H1 (cell line): ENCODE measurements at regions not wholly inside any gene's neighbourhood (a gene's known extent, or its start where the extent isn't known, plus 50 kb on each side); places are given as distances from the start of the nearest gene placed in this dataset.

Source experiments
- TAF7 ChIP-seq: optimal IDR thresholded peaks from 2 replicates; pipeline ENCODE3; 2011; ENCODE audit warnings: low read depth, mild to moderate bottlenecking, inconsistent platforms, low read length, moderate library complexity, borderline replicate concordance
- YY1 ChIP-seq: IDR thresholded peaks from 2 replicates; pipeline ENCODE4 v1.6.1; 2011; ENCODE audit warnings: low read depth, mild to moderate bottlenecking, low read length
- TF ChIP-seq, protein P1 (sequence below), 3 experiments: IDR thresholded peaks; 1 replicate in 2 of 3; 2 replicates in 1 of 3; pipeline versions ENCODE4 v1.5.1 to v1.6.1; 2011; ENCODE audit warnings: low read length in 3 of 3, mild to moderate bottlenecking in 3 of 3, inconsistent platforms in 2 of 3, low read depth in 1 of 3, moderate library complexity in 1 of 3; ENCODE audit not compliant: insufficient read depth in 1 of 3; ENCODE audit errors: control extremely low read depth in 1 of 3

DNA sequence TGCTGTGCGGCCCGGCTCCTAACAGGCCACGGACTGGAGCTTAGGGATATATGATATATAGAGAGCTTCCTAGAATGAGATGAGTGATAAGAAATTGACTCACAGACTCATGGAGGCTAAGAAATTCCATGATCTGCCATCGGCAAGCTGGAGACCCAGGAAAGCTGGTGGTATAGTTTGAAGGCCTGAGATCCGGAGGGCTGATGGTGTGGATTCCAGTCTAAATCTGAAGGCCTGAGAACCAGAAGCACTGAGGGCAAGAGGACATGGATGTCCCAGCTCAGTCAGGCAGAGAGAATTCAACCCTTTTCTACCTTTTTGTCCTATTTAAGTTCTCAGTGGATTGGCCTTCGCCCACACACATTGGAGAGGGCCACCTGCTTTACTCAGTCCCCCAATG is 564.8 kb downstream of the TBC1D22A start:
- no peak for TF ChIP-seq YY1
- TF ChIP-seq, protein P1, sequence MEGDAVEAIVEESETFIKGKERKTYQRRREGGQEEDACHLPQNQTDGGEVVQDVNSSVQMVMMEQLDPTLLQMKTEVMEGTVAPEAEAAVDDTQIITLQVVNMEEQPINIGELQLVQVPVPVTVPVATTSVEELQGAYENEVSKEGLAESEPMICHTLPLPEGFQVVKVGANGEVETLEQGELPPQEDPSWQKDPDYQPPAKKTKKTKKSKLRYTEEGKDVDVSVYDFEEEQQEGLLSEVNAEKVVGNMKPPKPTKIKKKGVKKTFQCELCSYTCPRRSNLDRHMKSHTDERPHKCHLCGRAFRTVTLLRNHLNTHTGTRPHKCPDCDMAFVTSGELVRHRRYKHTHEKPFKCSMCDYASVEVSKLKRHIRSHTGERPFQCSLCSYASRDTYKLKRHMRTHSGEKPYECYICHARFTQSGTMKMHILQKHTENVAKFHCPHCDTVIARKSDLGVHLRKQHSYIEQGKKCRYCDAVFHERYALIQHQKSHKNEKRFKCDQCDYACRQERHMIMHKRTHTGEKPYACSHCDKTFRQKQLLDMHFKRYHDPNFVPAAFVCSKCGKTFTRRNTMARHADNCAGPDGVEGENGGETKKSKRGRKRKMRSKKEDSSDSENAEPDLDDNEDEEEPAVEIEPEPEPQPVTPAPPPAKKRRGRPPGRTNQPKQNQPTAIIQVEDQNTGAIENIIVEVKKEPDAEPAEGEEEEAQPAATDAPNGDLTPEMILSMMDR (IDR thresholded peaks at IDR 0.05; ENCODE audit: control extremely low read depth in 1 of 3, insufficient read depth in 1 of 3, low read depth in 1 of 3, low read length in 3 of 3), result no peak
- TF ChIP-seq TAF7, result no peak
